T-helper 1 cell (primary cell): ENCODE measurements at regions not wholly inside any gene's neighbourhood (a gene's known extent, or its start where the extent isn't known, plus 50 kb on each side); places are given as distances from the start of the nearest gene placed in this dataset.

ENCODE experiments used
- DNase-seq, 5 donors: peaks; one replicate each; pipeline ENCODE4 v3.0.0-alpha.2; 2012 to 2020

GRCh38 chr9:23194281-23194680 lies 631.8 kb downstream of the ELAVL2 start:
- no peak for DNase-seq

DNA sequence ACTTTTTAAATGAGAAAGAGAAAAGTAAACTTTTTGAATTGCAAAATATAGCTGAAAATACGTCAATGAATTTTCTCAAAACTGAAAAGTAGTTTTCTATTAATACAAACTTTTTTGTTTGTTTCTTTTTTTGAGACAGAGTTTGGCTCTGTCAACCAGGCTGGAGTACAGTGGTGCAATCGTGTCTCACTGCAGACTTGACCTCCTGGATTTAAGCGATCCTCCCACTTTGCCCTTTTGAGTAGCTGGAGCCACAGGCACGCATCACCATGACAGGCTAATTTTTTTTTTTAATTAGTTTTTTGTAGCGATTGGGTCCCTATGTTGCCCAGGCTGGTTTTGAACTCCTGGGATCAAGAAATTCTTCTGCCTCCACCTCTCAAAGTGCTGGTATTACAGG lies 610.4 kb downstream of the ELAVL2 start:
- no peak for DNase-seq

- no peak for DNase-seq
Measured at GRCh38 chr9:23219471-23219870, 606.6 kb downstream of the ELAVL2 start.

DNA sequence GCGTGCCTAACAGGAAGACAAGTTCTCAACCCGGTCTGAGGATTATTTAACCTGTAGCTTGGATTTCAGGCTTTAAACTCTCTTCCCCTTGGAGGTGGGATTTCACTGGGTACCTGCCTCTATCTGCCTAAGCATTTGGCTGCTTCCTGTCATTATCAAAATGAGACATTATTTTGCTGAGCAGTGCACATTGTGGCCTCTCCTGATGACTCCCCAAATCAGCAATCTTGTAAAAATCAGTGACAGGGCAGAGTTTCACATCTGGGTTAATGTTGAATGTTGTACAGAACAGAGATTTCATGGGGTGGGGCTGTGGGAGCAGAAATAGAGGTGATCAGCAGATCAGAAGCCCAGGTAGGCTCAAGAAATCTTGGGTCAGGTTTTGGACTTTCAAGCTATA lies 605.9 kb downstream of the ELAVL2 start:
- no peak for DNase-seq

DNA sequence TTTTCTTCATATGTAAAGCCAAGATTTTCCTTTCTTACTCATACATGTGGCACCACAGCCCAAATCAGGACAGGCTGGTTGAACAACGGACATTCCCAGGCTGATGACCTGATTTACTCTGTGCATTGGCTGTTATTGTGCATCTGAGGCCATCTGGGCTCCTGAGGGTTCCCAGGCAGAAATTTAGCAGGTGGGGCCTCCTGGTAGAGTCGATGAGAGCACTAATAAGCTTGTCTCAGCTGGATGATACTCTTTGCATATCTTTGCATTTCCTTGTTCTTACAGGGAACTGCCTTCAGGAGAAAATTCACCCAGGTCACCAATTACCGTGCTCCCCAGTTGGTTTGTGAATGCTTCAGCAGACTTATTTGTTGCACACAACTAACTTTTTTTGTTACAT lies 605.1 kb downstream of the ELAVL2 start:
- no peak for DNase-seq

GRCh38 chr9:23229890-23230317 lies 596.1 kb downstream of the ELAVL2 start:
- no peak for DNase-seq

DNA sequence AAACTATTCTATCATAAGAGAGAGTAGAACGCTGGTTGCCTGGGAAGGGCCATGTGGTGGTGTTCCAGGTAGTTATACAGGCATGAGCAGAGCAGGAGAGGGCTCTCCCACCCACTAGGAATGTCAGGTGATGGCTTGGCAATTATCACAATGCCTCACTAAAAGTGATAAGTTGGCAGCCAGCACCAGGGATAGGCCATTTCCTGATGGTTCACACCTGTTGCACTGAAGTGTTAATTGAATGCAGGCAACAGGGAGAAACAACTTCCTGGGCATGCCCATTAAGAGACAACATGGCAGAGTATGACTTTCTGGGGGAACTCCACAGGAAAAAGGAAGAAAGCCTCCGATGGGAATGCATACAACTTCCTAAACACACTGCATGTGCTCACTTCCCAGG lies 593.2 kb downstream of the ELAVL2 start:
- no peak for DNase-seq

DNA sequence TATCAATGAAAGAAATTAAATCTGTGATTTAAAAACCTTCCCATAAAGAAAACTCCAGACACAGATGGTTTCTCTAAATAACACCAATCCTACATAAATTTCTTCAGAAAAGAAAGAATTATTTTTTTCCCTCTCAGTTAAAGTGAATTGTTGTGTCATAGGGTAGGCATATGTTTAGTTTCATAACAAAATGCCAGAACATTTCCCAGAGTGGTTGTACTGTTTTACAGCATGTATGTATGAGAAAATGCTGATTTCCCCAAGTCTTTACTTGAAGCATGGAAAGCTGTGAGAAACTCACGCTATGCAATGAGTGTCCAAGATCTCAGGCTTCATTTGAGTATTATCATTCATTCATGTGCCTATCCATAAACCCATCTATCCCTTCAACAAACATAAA lies 582.5 kb downstream of the ELAVL2 start:
- DNase-seq, result no peak

- DNase-seq, result no peak
Measured at GRCh38 chr9:23245067-23245466, 581.0 kb downstream of the ELAVL2 start.

DNA sequence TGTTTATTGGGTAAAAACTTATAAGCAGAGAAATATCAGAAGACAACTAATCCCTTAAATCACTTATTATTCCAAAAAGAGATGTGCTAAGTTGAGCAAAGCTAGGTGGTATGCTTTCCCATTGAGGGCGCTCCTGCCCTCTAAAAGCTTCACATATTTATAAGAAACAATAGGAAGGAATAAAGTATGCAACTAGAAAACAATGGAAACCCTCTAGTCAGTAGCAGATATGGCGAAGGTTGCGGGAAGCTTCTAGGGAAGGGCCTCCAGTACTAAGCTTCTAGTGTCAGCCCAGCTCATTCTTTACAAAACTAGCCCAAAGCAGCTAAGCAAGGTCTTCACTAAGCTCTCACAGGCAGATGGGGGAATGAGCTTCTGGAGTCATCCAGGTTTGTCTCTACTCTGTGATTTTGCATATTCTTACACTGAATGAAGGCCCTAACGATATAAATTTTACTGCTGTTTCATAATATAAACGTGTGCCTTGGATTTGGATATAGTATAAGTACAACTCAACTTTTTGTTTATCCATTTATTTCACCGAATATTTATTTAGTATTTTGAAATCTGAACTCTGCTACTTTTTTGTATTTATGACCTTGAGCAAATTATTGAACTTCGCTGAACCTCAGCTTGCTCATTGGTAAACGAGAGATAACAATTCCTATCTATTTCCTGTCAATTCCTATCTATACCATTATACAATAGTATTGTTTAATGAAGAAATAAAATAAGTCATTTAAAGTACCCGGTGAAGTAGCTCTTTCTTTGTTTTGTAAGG lies 571.4 kb downstream of the ELAVL2 start:
- DNase-seq, result no peak

GRCh38 chr9:23255346-23255745 lies 570.7 kb downstream of the ELAVL2 start:
- no peak for DNase-seq

GRCh38 chr9:23258569-23258968 lies 567.5 kb downstream of the ELAVL2 start:
- no peak for DNase-seq

GRCh38 chr9:23278561-23278960 lies 547.5 kb downstream of the ELAVL2 start:
- no peak for DNase-seq

- no peak for DNase-seq
Measured at GRCh38 chr9:23287390-23287789, 538.6 kb downstream of the ELAVL2 start.

GRCh38 chr9:23288545-23288944 lies 537.5 kb downstream of the ELAVL2 start:
- no peak for DNase-seq

- no peak for DNase-seq
Measured at GRCh38 chr9:23290973-23291372, 535.1 kb downstream of the ELAVL2 start.

DNA sequence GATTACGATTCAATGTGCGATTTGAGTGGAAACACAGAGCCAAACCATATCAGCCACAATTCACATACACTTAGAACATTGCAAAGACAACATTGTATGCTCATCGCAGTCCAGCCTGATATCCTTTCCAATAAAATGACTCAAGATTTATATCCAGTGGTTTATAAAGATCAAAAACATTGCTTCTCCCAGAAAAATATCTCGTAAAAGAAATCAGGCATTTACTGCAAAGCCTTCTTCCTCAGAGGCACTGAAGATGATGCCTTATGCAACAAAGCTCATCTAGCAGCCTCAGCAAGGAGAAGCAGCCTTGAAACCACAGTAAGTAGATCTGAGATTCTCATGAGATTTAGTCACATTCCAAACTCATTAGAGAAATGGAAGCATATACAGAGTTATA lies 523.8 kb downstream of the ELAVL2 start:
- DNase-seq, result no peak

GRCh38 chr9:23306731-23307130 lies 519.3 kb downstream of the ELAVL2 start:
- DNase-seq, result no peak

GRCh38 chr9:23307731-23308513 lies 518.1 kb downstream of the ELAVL2 start:
- no peak for DNase-seq

DNA sequence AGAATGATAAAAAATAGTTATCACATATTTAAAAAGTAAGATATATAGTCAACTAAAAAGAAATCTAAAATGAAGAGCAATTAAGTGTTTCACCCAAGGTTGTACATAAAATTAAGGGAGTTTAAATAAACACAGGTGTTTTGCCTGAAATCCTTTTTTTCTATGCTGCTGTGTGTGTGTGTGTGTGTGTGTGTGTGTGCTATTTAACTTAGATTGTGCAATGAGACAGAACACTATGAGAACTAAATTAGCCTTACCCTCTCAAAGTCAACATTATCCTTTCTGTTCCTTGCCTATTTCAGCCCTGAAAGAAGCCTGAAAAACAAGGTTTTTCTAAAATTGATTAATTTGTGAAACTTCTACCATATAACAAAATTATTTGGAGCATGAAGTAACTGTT lies 516.2 kb downstream of the ELAVL2 start:
- DNase-seq, result no peak

- DNase-seq, result no peak
Measured at GRCh38 chr9:23314247-23314646, 511.8 kb downstream of the ELAVL2 start.

DNA sequence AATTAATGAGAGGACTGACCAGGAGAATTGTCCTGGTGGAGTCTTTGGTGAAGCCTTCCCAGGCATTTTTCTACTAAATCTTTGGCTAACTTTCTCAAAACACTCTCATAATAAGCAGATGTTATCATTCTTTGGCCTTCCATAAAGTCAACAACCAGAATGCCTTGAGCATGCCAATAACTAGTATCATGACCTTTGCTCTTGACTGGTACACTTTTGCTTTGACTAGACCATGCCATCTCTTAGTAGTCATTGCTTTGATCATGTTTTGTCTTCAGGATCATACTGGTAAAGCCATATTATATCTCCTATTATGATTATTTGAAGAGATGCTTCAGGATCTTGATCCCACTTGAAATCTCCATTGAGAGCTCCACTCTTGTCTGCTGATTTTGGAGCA lies 506.9 kb downstream of the ELAVL2 start:
- DNase-seq, result no peak

GRCh38 chr9:23321049-23321448 lies 505.0 kb downstream of the ELAVL2 start:
- DNase-seq, result no peak

DNA sequence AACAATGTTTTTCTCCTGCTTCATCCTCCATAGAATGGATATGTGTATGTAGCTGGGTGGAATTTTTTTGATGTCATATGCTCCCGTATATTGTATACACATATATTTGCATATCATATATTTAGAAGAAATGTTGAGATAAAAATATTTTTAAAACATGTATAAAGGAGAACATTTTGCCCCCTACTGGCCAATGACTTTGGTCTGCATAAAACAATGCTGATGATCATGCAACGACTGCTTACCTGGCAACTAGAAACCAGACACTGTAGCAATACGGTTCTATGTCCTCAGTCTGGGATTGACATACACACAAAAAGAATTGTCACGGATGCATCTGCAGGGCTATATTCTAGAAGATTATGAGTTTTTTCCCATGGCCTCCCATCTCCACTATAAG lies 503.6 kb downstream of the ELAVL2 start:
- DNase-seq, result no peak
